ENCODE measurements at regions not wholly inside any gene's neighbourhood (a gene's known extent, or its start where the extent isn't known, plus 50 kb on each side); places are given as distances from the start of the nearest gene placed in this dataset.

DNA sequence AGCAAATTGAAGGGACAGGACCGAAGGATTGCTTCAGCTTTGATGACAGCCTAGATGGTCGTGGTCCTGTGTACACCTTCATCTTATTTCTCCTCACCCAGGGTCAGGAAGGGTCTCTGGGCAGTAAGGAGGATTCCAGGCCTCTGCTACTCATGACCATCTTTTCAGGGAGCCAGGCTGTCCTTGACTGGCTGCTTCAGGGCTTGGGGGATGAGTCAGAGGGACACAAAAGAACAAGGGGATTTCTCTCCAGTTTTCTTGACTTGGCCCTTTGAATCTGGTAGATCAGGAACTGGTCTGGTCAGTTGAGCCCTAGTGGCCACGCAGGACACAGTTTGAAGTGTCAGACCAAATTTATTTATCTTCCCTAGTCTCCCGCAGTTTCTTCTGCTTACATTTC lies 402.1 kb upstream of the CHD6 start:
- DNase-seq: no peak

GRCh38 chr20:42018979-42019378 lies 400.8 kb upstream of the CHD6 start:
- DNase-seq: no peak

- no peak for DNase-seq
Observed at GRCh38 chr20:42010090-42010489, 391.9 kb upstream of the CHD6 start.

- no peak for DNase-seq
Observed at GRCh38 chr20:42007251-42007650, 389.1 kb upstream of the CHD6 start.

DNA sequence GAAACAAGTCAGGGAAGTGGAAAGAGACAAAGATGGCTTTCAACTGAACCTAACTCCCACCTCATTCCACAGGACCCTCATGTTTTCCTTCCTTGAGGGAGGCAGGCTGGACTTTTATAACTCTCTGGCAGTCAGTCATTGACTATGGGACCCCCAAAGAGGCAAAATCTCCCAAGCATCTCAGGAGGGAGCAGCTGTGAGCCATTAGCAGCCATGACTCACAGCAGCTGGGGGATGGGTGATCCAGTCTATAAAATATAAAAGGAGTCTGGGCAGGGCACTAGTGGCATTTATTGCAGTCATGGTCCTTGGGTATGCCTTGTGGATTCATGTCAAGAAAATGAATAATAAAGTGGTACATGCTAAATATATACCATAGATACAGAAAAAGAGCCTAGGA lies 387.0 kb upstream of the CHD6 start:
- no peak for DNase-seq

DNA sequence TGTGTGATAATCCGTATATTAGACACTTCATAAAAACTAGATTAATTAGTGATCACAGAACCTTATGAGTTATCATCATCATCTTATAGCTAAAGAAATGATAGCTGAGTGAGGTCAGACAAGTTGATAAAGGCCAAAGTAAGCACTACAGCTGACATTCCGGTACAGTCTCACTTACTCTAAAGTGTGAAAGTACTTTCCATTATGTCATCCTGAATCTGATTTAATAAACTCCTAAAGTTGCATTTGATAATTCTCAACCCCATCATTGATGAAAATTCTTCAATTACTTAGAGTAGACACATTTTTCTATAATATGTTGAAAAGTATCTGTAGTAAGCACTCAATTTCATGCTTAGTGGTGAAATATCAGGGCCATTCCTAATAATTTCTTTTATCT lies 385.2 kb upstream of the CHD6 start:
- no peak for DNase-seq

DNA sequence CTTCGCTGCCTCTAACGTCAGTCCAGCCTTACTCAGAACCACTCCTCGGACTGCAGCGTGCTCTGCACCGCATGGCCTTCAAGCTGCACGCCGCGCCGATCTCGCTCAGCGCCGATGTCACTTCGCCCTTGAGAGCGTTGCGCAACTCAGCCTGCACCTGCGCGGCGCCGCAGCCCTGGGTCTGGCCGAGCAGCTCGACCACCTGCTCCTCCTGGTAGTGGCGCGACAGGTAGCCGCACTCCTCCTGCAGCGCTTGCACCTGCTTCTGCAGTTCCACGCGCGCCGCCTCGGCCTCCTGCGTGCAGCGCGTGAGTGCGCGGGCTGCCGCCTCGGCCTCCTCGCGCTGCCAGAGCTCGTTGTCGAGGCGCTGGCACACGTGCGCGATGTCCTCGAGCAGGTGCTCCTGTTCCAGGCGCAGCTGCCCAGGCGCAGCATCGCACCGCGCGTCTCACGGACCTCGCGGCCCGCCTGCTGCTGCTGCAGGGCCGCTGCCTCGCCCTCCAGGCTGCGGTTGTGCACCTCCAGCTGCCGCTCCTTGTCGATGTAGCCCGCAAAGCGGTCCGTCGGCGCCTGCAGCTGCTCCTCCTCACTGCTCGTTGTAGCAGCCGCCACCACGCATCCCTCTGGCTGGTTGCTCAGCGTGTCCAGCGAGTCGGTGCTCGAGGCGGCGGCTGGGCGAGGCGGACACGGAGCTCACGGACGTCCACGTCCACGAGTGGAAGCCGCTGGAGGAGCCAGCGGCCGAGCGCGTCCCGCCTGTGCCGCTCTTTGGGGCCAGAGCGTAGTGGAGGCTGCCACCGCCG lies 380.6 kb upstream of the CHD6 start:
- no peak for DNase-seq

DNA sequence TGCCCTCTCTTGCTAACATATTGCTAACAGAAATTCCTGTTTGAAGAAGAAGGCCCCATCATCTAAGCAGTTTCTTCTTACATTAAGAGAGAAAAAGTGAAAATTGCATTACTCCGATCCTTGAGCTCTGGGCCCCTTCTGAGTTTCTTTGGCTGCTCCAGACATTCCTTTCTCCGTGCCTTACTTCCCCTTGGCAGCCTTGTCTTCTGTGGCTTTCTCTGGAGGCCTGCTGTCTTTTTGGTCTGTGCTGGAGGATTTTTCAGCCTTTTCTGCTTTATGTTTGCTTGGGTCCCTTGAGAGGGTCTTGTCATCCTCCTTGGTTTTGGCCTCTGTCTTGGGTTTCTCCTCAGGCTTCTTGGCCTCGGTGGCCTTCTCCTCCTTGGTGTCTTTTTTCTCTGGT lies 378.8 kb upstream of the CHD6 start:
- no peak for DNase-seq

GRCh38 chr20:41992481-41992880 lies 374.3 kb upstream of the CHD6 start:
- DNase-seq: no peak

GRCh38 chr20:41991412-41991811 lies 373.2 kb upstream of the CHD6 start:
- no peak for DNase-seq

- no peak for DNase-seq
Observed at GRCh38 chr20:41989935-41990635, 371.9 kb upstream of the CHD6 start.

- no peak for DNase-seq
Observed at GRCh38 chr20:41989039-41989679, 371.0 kb upstream of the CHD6 start.

- no peak for DNase-seq
Observed at GRCh38 chr20:41984031-41984430, 365.9 kb upstream of the CHD6 start.

DNA sequence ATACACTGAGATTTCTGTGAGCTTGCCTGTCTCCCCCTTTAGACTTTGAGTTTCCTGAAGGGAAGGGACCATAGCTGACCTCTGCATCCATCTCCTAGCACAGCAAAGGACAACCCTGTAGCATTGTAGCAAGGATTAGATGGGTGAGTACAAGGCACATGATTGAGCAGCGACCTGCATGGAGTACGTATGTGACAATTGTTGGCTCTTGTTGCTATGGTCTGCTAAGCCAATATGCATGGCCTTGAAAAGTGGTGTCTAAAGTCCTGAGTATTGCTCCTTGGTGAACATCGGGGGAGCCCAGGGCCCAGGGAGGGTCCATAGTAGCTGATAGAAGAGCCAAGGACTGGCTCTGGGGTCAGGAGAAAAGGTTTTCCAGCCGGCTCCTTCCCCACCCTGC lies 365.0 kb upstream of the CHD6 start:
- DNase-seq: no peak

DNA sequence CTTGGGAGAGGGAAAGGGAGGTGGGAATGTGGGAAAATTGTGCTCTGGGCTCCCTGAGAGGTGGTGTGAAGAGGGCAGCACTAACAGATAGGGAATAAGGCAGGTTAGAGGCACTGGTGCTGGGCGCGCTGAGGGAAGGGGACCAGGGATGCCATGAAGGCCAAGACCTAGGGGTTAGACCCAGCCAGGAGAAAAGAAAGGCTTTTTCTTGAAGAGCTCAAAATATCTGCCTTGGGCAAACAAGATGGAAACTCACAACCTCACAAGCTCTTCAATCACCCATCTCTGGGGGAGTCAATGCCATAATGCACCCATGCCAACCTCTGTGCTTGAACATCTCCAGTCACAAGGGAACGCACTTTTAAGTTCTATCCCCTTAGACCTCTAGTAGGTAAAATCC lies 363.6 kb upstream of the CHD6 start:
- DNase-seq: no peak

GRCh38 chr20:41978875-41979274 lies 360.7 kb upstream of the CHD6 start:
- DNase-seq: no peak

GRCh38 chr20:41978246-41978790 lies 360.1 kb upstream of the CHD6 start:
- no peak for DNase-seq

DNA sequence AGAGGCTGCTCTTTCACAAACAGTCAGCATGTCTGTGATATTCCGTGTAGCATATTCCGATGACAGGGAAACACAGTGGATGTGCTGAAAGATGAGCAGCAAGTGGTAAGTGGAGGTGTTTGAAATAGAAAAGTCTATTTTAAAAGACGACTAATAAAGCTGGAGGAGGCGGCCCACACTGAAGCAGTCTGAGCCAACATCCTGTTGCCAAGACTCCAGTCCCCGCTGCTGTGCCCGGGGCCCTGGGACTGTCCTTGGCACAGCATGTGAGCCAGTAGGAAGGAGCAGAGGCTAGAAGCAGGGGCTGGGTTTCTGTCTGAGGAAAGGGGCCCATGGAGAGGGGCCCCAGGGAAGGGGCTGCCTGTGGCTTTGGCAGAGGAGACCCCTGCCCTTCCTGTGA lies 351.5 kb upstream of the CHD6 start:
- no peak for DNase-seq

DNA sequence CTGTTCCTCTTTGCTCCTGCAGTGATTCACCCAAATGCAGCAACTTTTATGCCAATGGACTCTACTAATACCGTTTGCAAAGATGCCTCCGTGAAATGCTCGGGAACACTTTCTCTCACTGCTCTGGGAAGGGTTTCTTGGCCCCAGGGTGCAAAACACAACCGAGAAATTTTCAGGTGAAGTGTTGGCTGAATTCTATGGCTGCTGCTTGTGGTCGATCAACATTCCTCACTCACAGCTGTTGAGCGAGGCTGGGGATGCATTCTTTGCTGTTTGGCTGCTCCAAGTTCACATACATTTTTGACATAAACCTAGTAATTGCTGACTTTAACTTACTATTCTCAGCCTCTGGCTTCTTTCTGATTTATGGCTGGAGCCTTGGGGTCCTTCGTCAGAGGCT lies 342.0 kb upstream of the CHD6 start:
- DNase-seq: no peak

DNA sequence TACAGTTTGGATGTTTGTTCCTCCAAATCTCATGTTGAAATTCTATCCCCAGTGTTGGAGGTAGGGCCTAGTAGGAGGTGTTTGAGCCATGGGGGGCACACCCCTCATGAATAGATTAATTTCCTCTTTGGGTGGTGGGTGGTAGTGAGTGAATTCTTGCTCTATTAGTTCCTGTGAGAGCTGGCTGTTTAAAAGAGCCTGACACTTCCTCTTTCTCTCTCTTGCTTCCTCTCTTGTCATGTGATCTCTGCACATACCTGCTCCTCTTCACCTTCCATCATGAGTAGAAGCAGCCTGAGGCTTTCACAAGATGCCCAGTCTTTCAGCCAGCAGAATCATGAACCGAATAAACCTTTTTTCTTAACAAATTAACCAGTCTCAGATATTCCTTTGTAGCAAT lies 340.2 kb upstream of the CHD6 start:
- DNase-seq: no peak

DNA sequence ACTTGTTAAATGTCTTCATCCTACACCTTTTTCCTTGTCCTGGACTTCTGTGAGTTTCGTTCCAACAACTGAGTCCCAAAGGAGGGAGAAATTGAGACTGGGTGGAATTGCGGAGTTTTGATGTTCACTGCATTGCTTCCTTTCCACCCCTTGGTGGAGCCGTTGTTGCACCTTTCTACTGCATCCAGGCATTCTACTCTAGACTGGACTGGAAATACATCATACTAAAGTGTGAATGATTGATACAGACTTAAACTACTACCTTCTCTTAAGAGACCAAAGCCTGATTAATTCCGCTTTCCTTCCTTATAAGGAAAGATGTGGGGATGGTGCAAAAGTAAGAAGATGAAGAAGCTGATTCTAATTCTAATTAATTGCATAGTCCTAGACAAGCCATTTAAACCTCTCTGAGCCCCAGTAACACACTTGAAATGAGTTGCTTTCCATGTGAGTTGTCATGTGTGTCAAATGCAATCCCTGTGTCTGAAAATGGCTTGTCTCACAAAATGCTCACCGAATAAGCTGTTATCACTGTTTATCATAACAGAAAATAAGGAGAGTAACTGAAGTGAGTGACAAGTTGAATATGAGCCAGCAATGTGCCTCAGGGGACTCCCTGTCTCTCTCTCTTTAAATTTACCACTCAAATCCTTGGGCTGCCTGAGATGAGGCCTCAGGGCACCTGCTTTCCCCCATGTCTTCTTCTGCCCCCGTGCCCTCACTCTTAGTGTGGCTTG lies 338.3 kb upstream of the CHD6 start:
- no peak for DNase-seq

DNA sequence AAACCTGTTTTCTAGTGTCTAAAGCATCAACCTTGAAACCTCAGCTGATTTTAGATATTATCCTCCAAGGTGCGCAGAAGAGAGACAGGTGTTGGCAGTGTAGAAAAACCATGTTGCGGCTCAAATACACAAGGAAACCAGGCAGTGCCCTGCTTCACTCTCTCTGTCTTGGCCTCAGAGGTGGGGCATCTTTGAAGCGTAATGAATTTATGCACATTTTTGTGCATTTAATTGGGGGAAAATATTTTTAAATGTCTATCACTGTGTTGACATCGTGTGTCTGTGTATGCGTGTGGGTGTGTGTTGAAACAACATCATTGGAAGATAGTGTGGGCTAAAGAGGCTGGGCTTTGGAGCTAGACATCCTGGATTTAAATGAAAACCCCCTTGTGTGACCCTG lies 334.0 kb upstream of the CHD6 start:
- DNase-seq: no peak

- no peak for DNase-seq
Observed at GRCh38 chr20:41951615-41952014, 333.4 kb upstream of the CHD6 start.

Measured in activated CD8-positive, alpha-beta memory T cell treated with anti-CD3 and anti-CD28 coated beads, Interleukin-2, amount 50 U/mL, for 4 hours (primary cell).